Fibroblast of villous mesenchyme (primary cell): ENCODE measurements at regions not wholly inside any gene's neighbourhood (a gene's known extent, or its start where the extent isn't known, plus 50 kb on each side); places are given as distances from the start of the nearest gene placed in this dataset.
"Not testable (repeated sequence)": the region's sequence is repeated elsewhere in the genome, so short reads cannot be mapped to it uniquely, and the experiment has no call there.

Source experiments
- DNase-seq: peaks from one replicate; pipeline ENCODE4 v3.0.0-alpha.2; 2010; ENCODE audit warnings: low read depth
- H3K4me3 ChIP-seq: 2 replicates; pipeline ENCODE4 v1.5.1; 2011; ENCODE audit warnings: low read depth, mild to moderate bottlenecking, low read length
- TF ChIP-seq, protein P1 (sequence below): IDR thresholded peaks from 2 replicates; pipeline ENCODE4 v1.5.1; 2012; ENCODE audit warnings: low read depth, mild to moderate bottlenecking, low read length; ENCODE audit not compliant: insufficient read depth

DNA sequence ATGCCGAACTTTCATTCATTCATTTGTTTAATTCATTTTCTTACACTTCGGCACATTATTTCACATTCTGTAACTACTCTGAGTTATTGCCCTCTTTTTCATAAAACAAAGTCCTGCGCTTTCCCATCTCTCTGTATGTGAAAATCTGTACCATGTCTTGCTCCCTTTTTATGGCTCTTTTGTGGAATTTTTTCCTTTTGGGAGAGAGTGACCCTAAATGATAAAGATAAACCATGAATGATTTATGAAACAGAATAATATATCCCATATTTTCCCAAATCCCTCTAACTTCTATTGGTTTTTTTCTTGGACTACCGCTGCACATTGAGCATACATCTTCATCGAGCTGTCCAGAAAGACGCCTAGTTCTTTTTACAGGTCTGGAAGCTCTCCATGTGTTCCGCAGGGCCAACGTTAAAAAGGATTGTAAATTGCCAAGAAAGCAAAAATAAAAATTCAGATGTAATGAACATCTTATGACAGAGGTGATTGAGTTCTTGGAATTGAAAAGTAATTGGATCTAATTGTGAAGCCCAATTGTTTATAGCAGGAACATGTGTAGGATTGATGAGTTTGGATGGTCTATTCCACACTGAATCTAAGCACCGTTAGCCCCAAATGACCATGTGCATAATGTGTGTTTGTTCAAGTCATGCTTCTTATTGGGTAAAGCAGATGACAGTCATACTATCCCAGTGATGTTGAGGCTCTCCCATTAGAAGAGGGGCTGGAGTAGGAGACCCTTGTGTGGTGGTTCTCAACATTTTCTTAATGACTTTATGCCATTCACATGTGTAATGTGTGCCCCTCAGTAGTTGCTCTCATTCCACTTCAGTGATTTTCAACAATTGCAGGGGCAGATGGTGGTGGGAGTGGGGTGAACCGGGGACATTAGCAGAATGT lies 378.9 kb downstream of the DLEU7 start:
- TF ChIP-seq, protein P1, sequence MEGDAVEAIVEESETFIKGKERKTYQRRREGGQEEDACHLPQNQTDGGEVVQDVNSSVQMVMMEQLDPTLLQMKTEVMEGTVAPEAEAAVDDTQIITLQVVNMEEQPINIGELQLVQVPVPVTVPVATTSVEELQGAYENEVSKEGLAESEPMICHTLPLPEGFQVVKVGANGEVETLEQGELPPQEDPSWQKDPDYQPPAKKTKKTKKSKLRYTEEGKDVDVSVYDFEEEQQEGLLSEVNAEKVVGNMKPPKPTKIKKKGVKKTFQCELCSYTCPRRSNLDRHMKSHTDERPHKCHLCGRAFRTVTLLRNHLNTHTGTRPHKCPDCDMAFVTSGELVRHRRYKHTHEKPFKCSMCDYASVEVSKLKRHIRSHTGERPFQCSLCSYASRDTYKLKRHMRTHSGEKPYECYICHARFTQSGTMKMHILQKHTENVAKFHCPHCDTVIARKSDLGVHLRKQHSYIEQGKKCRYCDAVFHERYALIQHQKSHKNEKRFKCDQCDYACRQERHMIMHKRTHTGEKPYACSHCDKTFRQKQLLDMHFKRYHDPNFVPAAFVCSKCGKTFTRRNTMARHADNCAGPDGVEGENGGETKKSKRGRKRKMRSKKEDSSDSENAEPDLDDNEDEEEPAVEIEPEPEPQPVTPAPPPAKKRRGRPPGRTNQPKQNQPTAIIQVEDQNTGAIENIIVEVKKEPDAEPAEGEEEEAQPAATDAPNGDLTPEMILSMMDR = no peak
- DNase-seq = no peak
- no peak overlapping the region for H3K4me3 ChIP-seq

DNA sequence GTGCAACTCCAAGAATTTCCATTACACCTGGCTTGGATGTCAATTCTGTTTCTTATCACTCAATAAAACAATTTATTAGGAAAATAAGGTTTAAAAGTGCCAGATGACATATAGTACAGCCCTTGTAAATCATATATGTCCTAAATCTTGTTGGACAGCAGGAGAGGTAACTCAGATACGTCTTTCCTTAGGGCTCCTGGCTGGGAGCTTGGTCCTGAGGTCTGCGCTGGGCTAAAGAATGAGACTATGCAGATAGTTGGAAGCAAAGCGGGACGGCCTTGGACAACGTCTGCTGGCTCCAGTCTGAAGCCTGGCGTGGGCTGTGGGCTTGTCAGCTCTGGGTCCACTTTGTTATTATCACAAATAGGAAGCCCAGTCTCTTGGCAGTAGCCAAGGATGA lies 377.0 kb downstream of the DLEU7 start:
- no peak for DNase-seq
- TF ChIP-seq, protein P1 = no peak
- H3K4me3 ChIP-seq = no peak overlapping the region

DNA sequence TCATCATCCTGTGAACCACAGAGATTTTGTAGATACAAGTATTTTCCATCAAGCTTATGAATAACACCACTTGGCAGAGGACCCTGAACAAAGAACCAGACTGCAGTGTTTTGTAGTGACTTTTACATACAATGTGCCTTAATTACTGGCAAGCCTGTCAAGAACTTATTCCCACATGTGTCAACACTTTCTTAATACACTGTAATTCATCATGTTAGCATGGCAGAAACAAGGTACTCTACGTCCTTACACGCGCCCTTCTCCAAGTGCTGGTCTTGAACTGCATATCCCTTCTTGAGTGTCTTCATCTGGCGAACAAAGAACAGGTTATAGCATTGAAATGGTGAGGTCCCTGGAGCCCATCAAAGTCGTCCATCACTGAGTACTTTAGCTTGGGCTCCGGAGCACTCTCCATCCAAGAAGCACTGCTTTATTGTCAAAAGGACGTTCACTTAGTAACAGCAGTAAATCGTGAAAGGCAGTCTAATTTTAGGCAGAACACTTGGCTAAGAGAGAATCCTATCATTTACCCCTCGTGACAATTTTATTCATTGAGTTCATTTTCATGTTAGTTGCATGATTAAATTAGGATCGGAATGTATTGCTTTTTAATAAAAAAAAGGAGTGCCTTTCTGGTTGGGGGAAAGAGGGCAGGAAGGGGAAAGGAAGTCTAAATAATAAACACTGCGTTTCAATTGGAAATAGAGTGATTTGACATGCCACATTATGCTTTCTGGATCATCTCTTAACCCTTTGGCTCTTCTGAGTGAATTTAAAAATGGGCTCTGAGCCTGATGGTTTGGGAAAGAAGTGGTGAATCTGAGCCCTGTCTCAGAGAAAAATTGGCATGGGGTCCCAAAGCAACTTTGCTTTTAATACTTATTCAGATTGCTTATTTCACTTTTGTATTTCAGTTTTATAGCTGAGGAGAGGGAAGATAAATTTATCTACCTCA lies 376.1 kb downstream of the DLEU7 start:
- H3K4me3 ChIP-seq = no peak overlapping the region
- no peak for DNase-seq
- TF ChIP-seq, protein P1 = no peak

DNA sequence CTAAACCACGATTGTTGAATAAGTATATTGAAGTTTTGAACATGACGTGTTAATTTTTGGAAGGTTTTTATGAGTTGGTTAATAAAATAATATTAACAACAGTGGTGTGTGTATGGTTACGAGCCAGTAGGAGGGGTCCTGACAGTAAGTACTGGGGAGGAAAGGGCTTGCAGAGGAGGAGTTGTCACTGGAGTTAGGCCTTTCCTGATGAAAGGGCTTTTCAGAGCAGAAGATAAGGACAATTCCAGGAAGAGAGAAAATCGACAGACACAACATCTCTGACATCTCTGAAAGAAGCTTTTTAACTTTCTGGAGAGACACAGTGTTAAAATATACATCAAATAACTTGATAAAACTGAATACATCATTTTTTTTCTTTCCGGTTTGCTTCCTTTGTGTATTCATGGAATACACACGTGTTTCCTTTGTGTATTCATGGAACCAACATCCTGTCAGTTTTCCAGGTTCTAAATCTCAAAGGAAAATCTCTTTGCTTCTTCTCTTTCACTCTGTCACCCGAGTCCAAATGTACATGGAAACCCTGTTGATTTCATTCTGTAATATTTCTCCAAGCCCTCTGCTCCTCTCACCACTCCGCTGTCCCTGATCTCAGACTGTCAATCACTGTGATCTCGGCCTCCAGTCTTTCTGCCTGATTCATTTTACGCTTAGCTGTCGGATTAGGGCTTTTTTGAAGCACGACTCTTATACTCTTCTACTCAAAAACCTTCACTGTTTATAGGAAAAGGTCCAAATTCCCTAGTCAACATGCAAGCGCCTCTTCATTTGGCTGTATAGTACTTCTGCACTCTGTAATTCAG lies 374.4 kb downstream of the DLEU7 start:
- DNase-seq = no peak

DNA sequence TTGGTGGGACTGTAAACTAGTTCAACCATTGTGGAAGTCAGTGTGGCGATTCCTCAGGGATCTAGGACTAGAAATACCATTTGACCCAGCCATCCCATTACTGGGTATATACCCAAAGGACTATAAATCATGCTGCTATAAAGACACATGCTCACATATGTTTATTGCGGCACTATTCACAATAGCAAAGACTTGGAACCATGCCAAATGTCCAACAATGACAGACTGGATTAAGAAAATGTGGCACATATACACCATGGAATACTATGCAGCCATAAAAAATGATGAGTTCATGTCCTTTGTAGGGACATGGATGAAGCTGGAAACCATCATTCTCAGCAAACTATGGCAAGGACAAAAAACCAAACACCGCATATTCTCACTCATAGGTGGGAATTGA lies 370.4 kb downstream of the DLEU7 start:
- DNase-seq, H3K4me3 ChIP-seq: not testable (repeated sequence)

More for the DNA sequence above, 374.4 kb downstream of the DLEU7 start:
- TF ChIP-seq, protein P1 = no peak
- H3K4me3 ChIP-seq = no peak overlapping the region

DNA sequence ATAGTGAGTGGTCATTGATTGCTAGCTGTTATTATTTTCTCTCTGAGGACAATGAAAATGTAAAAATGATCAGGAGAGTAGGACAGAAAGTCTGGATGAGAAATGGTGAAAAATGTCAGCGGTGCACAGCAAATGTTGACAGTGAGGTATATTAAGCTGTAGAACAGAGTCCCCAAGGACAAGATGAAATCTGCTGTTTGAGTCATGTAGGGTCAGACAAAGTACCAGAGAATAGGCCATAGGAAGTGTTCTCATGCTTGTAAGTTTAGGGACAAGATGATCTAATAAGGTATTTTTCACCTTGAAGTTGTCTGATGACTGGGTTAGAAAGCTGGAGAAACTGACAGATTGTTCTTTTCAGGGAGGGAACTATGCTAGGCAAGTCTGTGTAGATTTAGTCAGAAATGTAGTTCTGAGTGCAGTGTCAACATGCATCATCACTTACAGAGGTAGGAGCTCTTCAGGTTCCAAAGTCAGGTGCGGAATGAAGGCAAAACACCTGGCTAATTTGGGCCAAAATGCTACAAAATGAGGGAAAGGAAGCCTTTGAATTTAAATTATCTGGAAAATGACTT lies 369.3 kb downstream of the DLEU7 start:
- no peak overlapping the region for H3K4me3 ChIP-seq
- TF ChIP-seq, protein P1 = no peak
- DNase-seq = no peak
